ENCODE measurements at regions not wholly inside any gene's neighbourhood (a gene's known extent, or its start where the extent isn't known, plus 50 kb on each side); places are given as distances from the start of the nearest gene placed in this dataset.
"Not testable (repeated sequence)": the region's sequence is repeated elsewhere in the genome, so short reads cannot be mapped to it uniquely, and the experiment has no call there.

- DNase-seq: no peak
These were observed 235.8 kb downstream of the EPHA7 start for GRCh38 chr6:93183531-93183972.

DNA sequence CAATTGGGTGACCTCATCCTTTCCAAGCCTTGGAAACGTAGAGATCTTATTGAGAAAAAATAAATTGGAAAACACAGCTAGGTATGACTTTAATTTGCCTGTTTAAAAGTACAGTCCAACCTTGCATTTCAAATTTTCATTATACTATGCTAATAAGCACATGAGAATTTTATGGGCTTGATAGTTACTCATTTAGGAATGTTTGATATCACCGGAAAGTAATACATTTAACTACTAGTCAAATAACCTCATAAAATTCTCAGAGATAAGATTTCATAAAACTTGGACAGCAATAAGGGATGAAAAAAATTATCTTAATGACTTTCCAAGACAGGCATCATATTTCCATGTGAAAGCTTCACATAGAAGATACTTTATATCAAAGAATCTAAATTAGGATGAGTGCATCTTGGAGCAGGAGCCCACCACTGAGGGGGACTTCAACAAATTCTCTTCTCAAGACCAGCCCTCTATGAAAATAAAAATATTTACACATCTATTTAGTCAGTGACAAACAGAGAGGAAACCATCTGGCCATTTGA is 236.3 kb downstream of the EPHA7 start:
- DNase-seq: no peak

- no peak for DNase-seq
These were observed 241.4 kb downstream of the EPHA7 start for GRCh38 chr6:93177918-93178317.

DNA sequence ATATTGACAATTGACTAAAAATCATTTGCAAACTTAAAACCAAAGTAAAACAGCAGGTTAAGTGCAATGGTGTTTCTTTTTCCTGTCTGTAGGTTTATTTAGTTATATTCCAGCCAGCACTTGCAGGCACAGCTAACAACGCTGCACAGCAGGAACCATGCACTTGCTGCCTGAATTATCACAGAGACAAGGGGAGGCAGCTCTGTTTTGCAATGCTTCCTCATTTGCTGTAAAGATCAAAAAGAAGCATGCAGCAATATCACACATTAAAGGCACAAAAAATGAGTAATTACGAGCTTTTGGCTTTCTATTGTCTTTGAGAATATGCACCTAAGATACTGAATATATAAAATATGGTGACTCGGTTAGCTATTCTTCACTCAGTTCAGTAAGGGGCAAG is 241.9 kb downstream of the EPHA7 start:
- DNase-seq: no peak

- DNase-seq: no peak
These were observed 243.3 kb downstream of the EPHA7 start for GRCh38 chr6:93176070-93176469.

DNA sequence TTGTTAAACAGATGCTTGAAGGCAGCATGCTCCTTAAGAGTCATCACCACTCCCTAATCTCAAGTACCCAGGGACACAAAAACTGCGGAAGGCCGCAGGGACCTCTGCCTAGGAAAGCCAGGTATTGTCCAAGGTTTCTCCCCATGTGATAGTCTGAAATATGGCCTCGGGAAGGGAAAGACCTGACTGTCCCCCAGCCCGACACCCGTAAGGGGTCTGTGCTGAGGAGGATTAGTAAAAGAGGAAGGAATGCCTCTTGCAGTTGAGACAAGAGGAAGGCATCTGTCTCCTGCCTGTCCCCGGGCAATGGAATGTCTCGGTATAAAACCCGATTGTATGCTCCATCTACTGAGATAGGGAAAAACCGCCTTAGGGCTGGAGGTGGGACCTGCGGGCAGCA is 245.8 kb downstream of the EPHA7 start:
- not testable (repeated sequence) for DNase-seq

GRCh38 chr6:93165850-93166430 is 253.4 kb downstream of the EPHA7 start:
- DNase-seq: peak; percentile 39 to 42

DNA sequence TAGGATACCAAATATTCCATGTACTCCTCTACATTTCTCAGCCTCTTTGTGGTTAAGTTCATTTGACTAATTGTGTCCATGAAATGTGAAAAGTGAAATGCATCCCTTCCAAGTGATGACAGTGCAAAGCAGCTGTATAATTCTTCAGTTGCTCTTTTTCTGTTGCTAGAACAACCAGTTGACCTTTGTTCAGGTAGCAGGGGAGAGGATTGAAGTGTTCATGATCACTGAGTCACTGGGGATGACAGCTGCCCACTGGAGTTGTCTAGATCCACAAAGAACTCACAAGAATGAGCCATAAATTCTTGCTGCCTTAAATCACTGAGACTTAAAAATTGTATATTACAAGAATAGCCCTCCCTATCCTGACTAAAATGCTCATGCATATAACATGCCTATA is 254.6 kb downstream of the EPHA7 start:
- DNase-seq: no peak

GRCh38 chr6:93163146-93163545 is 256.2 kb downstream of the EPHA7 start:
- no peak for DNase-seq

GRCh38 chr6:93139408-93140081 is 279.8 kb downstream of the EPHA7 start:
- no peak for DNase-seq

DNA sequence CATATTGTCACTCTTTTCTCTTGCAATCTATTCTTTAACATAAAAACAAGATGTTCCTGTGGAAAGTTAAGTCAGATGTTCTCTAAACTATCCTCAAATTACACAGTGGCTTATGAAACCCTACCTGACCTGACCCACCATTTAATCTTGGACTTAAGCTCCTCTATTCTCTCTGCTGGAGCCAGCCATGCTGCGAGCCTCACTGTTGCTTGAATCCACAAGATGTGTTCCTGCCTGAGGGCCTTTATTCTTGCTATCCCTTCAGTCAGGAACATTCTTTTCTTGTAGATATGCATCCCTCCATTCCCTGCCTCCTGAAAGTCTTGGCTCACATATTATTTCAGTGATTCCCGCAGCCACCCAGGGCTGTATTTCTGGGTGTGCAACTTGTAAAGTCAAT is 283.2 kb downstream of the EPHA7 start:
- DNase-seq: no peak

DNA sequence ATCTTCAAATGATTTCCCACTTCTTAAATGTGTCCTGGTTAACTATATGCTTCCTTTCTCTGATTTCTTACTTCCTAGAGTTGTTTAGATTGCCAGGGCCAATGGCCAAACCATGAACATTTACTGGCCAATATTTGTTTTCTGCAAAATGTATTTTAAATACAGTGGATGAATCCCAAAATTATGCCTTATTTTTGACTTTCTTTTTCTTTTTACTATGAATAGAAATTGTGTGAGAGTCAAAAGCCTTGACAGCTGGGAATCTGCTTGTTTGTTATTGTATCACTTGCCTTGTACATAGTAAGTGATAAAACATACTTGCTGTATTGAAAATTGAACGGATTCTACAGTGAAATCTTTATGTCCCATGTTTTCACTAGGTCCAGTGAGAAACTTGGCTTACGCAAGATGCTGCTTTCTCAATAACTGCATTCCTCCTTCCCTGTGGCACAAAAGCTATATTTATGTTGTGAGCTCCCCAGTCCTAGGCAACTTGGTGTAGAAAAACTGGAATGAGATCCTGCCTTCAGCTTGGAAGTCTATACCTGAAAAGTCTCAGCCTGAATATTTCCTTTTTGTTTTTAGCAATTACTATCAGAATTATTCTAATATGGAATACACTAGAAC is 295.2 kb downstream of the EPHA7 start:
- DNase-seq: peak; percentile 38 to 57

DNA sequence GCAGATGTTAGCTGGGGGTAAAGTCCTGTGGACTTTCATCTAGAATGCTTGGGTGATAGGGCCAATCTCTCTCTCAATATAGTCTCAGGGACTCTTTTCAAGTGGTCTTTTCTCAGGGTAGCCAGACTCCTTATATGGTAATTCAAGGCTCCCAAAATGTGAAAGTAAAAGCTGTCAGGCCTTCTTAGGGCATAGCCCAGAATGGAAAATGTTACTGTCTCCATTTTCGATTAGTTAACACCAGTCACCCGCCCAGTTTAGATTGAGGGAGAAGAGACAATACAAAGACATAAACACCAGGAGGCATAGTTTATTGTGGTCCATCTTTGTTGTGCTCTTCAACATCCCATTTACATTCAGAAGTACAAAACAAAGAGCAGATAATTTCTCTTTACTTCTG is 295.8 kb downstream of the EPHA7 start:
- no peak for DNase-seq

- DNase-seq: no peak
These were observed 299.1 kb downstream of the EPHA7 start for GRCh38 chr6:93120154-93120742.

DNA sequence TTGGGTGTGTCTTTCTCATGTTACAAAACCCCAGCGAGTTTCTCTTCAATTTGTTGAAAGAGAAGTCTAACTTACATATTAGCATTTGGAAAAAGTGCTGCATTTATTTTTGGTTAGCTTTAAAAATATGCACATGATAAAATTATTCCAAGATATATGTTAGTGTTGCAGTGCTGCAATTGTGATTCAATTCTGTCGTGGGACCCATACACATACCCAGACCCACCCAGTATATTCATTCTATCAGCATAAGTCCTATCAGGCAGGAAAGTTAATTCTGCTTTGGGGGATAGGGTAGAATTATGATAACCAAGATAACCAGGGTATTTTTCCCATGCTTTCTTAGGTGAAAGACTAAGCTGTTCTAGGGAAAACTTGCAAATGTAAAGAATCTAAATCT is 313.5 kb downstream of the EPHA7 start:
- no peak for DNase-seq

DNA sequence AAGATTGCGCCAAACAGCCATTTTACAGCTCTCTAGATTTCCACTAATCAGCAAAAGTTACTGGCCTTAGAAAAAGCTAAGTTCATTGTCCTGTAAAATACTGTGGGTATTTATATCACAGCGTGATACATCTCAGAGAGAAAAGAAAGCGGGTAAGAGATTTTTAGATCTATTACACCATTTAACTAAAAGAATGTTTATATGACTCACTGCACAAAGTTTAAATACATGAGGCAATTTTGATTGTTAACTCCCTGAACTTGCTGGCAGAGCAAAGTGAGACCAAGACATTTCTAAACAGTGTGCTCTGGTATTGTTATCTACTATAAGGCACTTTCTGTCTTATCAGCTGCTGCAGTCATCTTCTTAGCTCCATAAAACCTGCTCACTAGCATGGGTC is 314.3 kb downstream of the EPHA7 start:
- DNase-seq: peak; percentile 29 to 48

DNA sequence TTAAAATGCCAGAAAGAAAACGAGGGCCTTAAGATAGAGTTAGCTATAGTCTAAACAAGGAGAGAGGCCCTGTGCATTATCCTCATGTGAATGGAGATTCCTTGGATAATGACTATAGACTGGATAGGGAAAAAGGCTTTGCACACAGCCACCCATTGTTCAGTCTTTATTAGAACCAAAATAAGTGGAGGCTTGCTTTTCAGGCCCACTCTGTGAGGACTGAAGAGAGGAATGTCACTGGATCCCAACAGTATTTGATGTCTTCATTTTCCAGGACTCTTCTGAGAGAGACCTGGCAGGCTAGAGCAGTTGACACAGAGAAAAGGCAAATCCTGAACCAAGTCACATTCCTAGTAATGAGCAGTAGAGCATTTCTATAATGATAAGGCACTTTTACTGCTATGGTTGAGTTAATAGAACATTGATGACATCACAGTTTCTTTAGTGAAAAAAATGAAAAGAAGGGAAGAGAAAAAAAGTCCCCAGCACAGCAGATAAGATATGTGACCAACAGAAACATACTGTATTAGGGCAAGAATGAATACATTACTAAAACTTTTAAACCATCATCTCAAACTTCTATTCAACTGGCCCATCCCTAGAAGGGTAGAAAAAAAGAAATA is 315.1 kb downstream of the EPHA7 start:
- DNase-seq: no peak

GRCh38 chr6:93088621-93089501 is 330.5 kb downstream of the EPHA7 start:
- peak; percentile 38 to 43 for DNase-seq

- no peak for DNase-seq
These were observed 331.8 kb downstream of the EPHA7 start for GRCh38 chr6:93087606-93088005.

DNA sequence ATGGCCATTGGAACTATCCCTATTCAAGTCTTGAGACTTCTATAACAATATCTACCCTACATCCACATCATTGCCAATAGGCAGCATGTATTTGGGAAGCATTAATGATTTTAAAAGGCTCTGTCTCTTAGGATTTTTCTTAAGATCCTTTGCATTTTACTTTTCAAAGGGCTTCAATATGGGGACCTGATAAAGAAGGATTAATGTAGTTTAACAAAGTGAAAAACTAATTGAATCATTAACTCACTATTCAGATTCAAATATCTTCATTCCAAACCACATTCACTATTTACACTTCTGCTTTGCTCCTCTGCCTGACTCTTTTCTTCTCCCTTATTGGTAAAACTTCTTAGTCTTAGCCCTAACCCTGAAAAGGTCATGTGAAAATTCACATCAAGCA is 333.0 kb downstream of the EPHA7 start:
- no peak for DNase-seq

All from right lung (tissue), 2 donors.